ENCODE measurements at regions not wholly inside any gene's neighbourhood (a gene's known extent, or its start where the extent isn't known, plus 50 kb on each side); places are given as distances from the start of the nearest gene placed in this dataset.

- H3K9me3 Mint-ChIP-seq (ENCODE audit: low read depth, unreplicated experiment): no peaks in the 10 kb centered on the region
- no TSS peak for BruUV-seq (replicated peaks)
Measured at GRCh38 chr1:87812871-87813577, 484.3 kb downstream of the LMO4 start.

GRCh38 chr1:87814573-87814972 is 485.9 kb downstream of the LMO4 start:
- H3K4me1 Mint-ChIP-seq (ENCODE audit: low read depth, unreplicated experiment): no peaks in the 10 kb centered on the region
- CTCF ChIA-PET: no interaction called here
- H3K27me3 Mint-ChIP-seq (ENCODE audit: unreplicated experiment): no peaks in the 10 kb centered on the region
- no peak overlapping the region for H3K27ac Mint-ChIP-seq (ENCODE audit: unreplicated experiment)
- DNase-seq: no peak
- no peaks in the 10 kb centered on the region for H3K36me3 Mint-ChIP-seq (ENCODE audit: insufficient read depth, unreplicated experiment)
- no TSS peak for BruUV-seq (replicated peaks)
- H3K9me3 Mint-ChIP-seq (ENCODE audit: low read depth, unreplicated experiment): no peaks in the 10 kb centered on the region
- no peak for TF ChIP-seq CTCF (IDR thresholded peaks at IDR 0.05; ENCODE audit: unreplicated experiment)
- H3K4me3 Mint-ChIP-seq (ENCODE audit: low read depth, unreplicated experiment): no peak overlapping the region
- intact Hi-C loops (cut with micrococcal nuclease; ENCODE audit: unreplicated experiment): no loop called here

More at GRCh38 chr1:87812871-87813577, 484.3 kb downstream of the LMO4 start:
- H3K4me1 Mint-ChIP-seq (ENCODE audit: low read depth, unreplicated experiment): peaks cover 12% of the 10 kb centered on the region
- H3K4me3 Mint-ChIP-seq (ENCODE audit: low read depth, unreplicated experiment): no peak overlapping the region
- H3K27ac Mint-ChIP-seq (ENCODE audit: unreplicated experiment): no peak overlapping the region
- intact Hi-C loops (cut with micrococcal nuclease; ENCODE audit: unreplicated experiment): no loop called here
- TF ChIP-seq CTCF (IDR thresholded peaks at IDR 0.05; ENCODE audit: unreplicated experiment): no peak
- no peak for DNase-seq
- H3K27me3 Mint-ChIP-seq (ENCODE audit: unreplicated experiment): no peaks in the 10 kb centered on the region
- CTCF ChIA-PET: interaction anchor here (0.7 to 0.8 kb wide), 2 partner anchors 88 to 343 kb away, joined by 3 to 4 read pairs; no protein-coding TSS in a partner anchor
- no peaks in the 10 kb centered on the region for H3K36me3 Mint-ChIP-seq (ENCODE audit: insufficient read depth, unreplicated experiment)

GRCh38 chr1:87816646-87817045 is 488.0 kb downstream of the LMO4 start:
- no peak for DNase-seq
- no peaks in the 10 kb centered on the region for H3K27me3 Mint-ChIP-seq (ENCODE audit: unreplicated experiment)
- H3K27ac Mint-ChIP-seq (ENCODE audit: unreplicated experiment): no peak overlapping the region
- no peaks in the 10 kb centered on the region for H3K9me3 Mint-ChIP-seq (ENCODE audit: low read depth, unreplicated experiment)
- H3K4me1 Mint-ChIP-seq (ENCODE audit: low read depth, unreplicated experiment): no peaks in the 10 kb centered on the region
- no peaks in the 10 kb centered on the region for H3K36me3 Mint-ChIP-seq (ENCODE audit: insufficient read depth, unreplicated experiment)
- no peak overlapping the region for H3K4me3 Mint-ChIP-seq (ENCODE audit: low read depth, unreplicated experiment)
- intact Hi-C loops (cut with micrococcal nuclease; ENCODE audit: unreplicated experiment): no loop called here
- CTCF ChIA-PET: interaction anchor here (0.6 kb wide), 1 partner anchor 988 kb away, joined by 4 read pairs; no protein-coding TSS in a partner anchor
- no TSS peak for BruUV-seq (replicated peaks)
- TF ChIP-seq CTCF (IDR thresholded peaks at IDR 0.05; ENCODE audit: unreplicated experiment): no peak

GRCh38 chr1:87820668-87821334 is 492.1 kb downstream of the LMO4 start:
- no peak for DNase-seq
- no peak for TF ChIP-seq CTCF (IDR thresholded peaks at IDR 0.05; ENCODE audit: unreplicated experiment)
- Mint-ChIP-seq H3K4me3 (ENCODE audit: low read depth, unreplicated experiment) (no peak overlapping the region), H3K27ac (ENCODE audit: unreplicated experiment) (no peak overlapping the region), H3K9me3 (ENCODE audit: low read depth, unreplicated experiment) (no peaks in the 10 kb centered on the region), H3K4me1 (ENCODE audit: low read depth, unreplicated experiment) (no peaks in the 10 kb centered on the region), H3K27me3 (ENCODE audit: unreplicated experiment) (no peaks in the 10 kb centered on the region), H3K36me3 (ENCODE audit: insufficient read depth, unreplicated experiment) (no peaks in the 10 kb centered on the region)
- intact Hi-C loops (cut with micrococcal nuclease; ENCODE audit: unreplicated experiment): no loop called here
- CTCF ChIA-PET: no interaction called here
- no TSS peak for BruUV-seq (replicated peaks)
